Esophagus muscularis mucosa (tissue), 2 donors: ENCODE measurements at regions not wholly inside any gene's neighbourhood (a gene's known extent, or its start where the extent isn't known, plus 50 kb on each side); places are given as distances from the start of the nearest gene placed in this dataset.

Source experiments
- POLR2A ChIP-seq: fragments of 450-650 bp; IDR thresholded peaks from one replicate; pipeline ENCODE4 v1.6.1; 2017; ENCODE audit warnings: antibody characterized with exemption, moderate library complexity, mild to moderate bottlenecking, low read depth
- POLR2AphosphoS5 ChIP-seq, 2 donors: sonication (generic); formaldehyde crosslinking; IDR thresholded peaks; one replicate each; pipeline ENCODE4 v1.6.1; 2017; ENCODE audit warnings: antibody characterized with exemption in 2 of 2

- TF ChIP-seq POLR2A, result no peak
- TF ChIP-seq POLR2AphosphoS5 (IDR thresholded peaks at IDR 0.05), result no peak
Measured at GRCh38 chr12:78316631-78317468, 486.2 kb downstream of the NAV3 start.
